Calu3 (cell line): ENCODE measurements at regions not wholly inside any gene's neighbourhood (a gene's known extent, or its start where the extent isn't known, plus 50 kb on each side); places are given as distances from the start of the nearest gene placed in this dataset.

Experiments
- BruUV-seq: library from RNA; stranded (reverse); fragments of 400-500 nt; replicated peaks from 2 replicates; lab custom pipeline; 2021; lab: Mats Ljungman, UMichigan
- CTCF ChIA-PET: fragments of 300-600 bp; sonication (Branson Sonifier 250); formaldehyde crosslinking; loops from one replicate; lab custom pipeline; 2022; ENCODE audit warnings: antibody characterized with exemption; lab: Charles Lee
- DNase-seq: peaks from one replicate; pipeline ENCODE4 v3.0.0; 2022
- H3K27ac Mint-ChIP-seq: one replicate; pipeline ENCODE4 v1.8.0; 2022; ENCODE audit warnings: mixed read lengths; ENCODE audit not compliant: unreplicated experiment
- H3K27me3 Mint-ChIP-seq: one replicate; pipeline ENCODE4 v1.8.0; 2022; ENCODE audit warnings: mixed read lengths; ENCODE audit not compliant: unreplicated experiment
- H3K36me3 Mint-ChIP-seq: one replicate; pipeline ENCODE4 v1.8.0; 2022; ENCODE audit warnings: mild to moderate bottlenecking, moderate library complexity, mixed read lengths; ENCODE audit not compliant: insufficient read depth, unreplicated experiment
- H3K4me1 Mint-ChIP-seq: one replicate; pipeline ENCODE4 v1.8.0; 2022; ENCODE audit warnings: mild to moderate bottlenecking, low read depth, mixed read lengths; ENCODE audit not compliant: unreplicated experiment
- H3K4me3 Mint-ChIP-seq: one replicate; pipeline ENCODE4 v1.8.0; 2022; ENCODE audit warnings: mild to moderate bottlenecking, low read depth, moderate library complexity, mixed read lengths; ENCODE audit not compliant: unreplicated experiment
- H3K9me3 Mint-ChIP-seq: one replicate; pipeline ENCODE4 v1.8.0; 2022; ENCODE audit warnings: low read depth, mixed read lengths; ENCODE audit not compliant: unreplicated experiment
- CTCF ChIP-seq: fragments of 200-600 bp; IDR thresholded peaks from one replicate; pipeline ENCODE4 v1.8.0; 2022; ENCODE audit warnings: antibody characterized with exemption; ENCODE audit not compliant: unreplicated experiment
- intact Hi-C: fragments of 100-400 bp; cut with micrococcal nuclease; formaldehyde crosslinking; loops from one replicate; pipeline ENCODE4 v1.10.0; 2022; ENCODE audit not compliant: unreplicated experiment

- no TSS peak for BruUV-seq
- intact Hi-C loops, result loop anchor here (1.0 to 5.0 kb wide), 3 partner anchors 23 to 293 kb away; no protein-coding TSS in a partner anchor
- H3K9me3 Mint-ChIP-seq, result no peaks in the 10 kb centered on the region
- no peak overlapping the region for H3K4me3 Mint-ChIP-seq
- no peaks in the 10 kb centered on the region for H3K36me3 Mint-ChIP-seq
- DNase-seq, result no peak
- H3K27me3 Mint-ChIP-seq, result no peaks in the 10 kb centered on the region
- H3K27ac Mint-ChIP-seq, result peak overlapping the region; percentile 58
- CTCF ChIA-PET, result interaction anchor here (0.6 to 4.0 kb wide), 22 partner anchors 10 to 523 kb away, joined by 3 to 33 read pairs (median 4); no protein-coding TSS in a partner anchor
- peak; percentile 67 for TF ChIP-seq CTCF
- H3K4me1 Mint-ChIP-seq, result peaks cover 87% of the 10 kb centered on the region
Observed at GRCh38 chr7:17009007-17009719, 127.4 kb upstream of the AGR3 start.

GRCh38 chr7:17009933-17010332 lies 128.2 kb upstream of the AGR3 start:
- no peak for TF ChIP-seq CTCF
- CTCF ChIA-PET, result interaction anchor here (0.8 to 4.0 kb wide), 11 partner anchors 19 to 292 kb away, joined by 3 to 33 read pairs (median 4); no protein-coding TSS in a partner anchor
- intact Hi-C loops, result loop anchor here (1.0 to 5.0 kb wide), 3 partner anchors 22 to 292 kb away; no protein-coding TSS in a partner anchor
- DNase-seq, result no peak
- Mint-ChIP-seq H3K36me3 (no peaks in the 10 kb centered on the region), H3K27me3 (no peaks in the 10 kb centered on the region), H3K4me1 (peaks cover 79% of the 10 kb centered on the region), H3K27ac (peak overlapping the region; percentile 58), H3K4me3 (no peak overlapping the region), H3K9me3 (no peaks in the 10 kb centered on the region)
- BruUV-seq, result no TSS peak

- intact Hi-C loops, result no loop called here
- DNase-seq, result peak; percentile 17
- H3K27ac Mint-ChIP-seq, result peak overlapping the region; percentile 58
- no peak overlapping the region for H3K4me3 Mint-ChIP-seq
- H3K36me3 Mint-ChIP-seq, result no peaks in the 10 kb centered on the region
- H3K9me3 Mint-ChIP-seq, result no peaks in the 10 kb centered on the region
- CTCF ChIA-PET, result interaction anchor here (0.6 to 4.0 kb wide), 2 partner anchors 28 to 530 kb away, joined by 5 to 33 read pairs; no protein-coding TSS in a partner anchor
- BruUV-seq, result no TSS peak
- TF ChIP-seq CTCF, result no peak
- H3K4me1 Mint-ChIP-seq, result peaks cover 71% of the 10 kb centered on the region
- no peaks in the 10 kb centered on the region for H3K27me3 Mint-ChIP-seq
Observed at GRCh38 chr7:17010637-17011300, 129.0 kb upstream of the AGR3 start.

GRCh38 chr7:17013204-17013603 lies 131.4 kb upstream of the AGR3 start:
- H3K27me3 Mint-ChIP-seq, result no peaks in the 10 kb centered on the region
- no peak overlapping the region for H3K27ac Mint-ChIP-seq
- H3K4me1 Mint-ChIP-seq, result peaks cover 62% of the 10 kb centered on the region
- CTCF ChIA-PET, result interaction anchor here (2.2 kb wide), 1 partner anchor 19 kb away, joined by 4 read pairs; no protein-coding TSS in a partner anchor
- no peak for TF ChIP-seq CTCF
- no TSS peak for BruUV-seq
- no peaks in the 10 kb centered on the region for H3K36me3 Mint-ChIP-seq
- DNase-seq, result no peak
- no peaks in the 10 kb centered on the region for H3K9me3 Mint-ChIP-seq
- H3K4me3 Mint-ChIP-seq, result no peak overlapping the region
- intact Hi-C loops, result no loop called here
